SH-SY5Y (cell line): ENCODE measurements at regions not wholly inside any gene's neighbourhood (a gene's known extent, or its start where the extent isn't known, plus 50 kb on each side); places are given as distances from the start of the nearest gene placed in this dataset.

Experiments used
- GATA2 ChIP-seq: IDR thresholded peaks from 2 replicates; pipeline ENCODE4 v1.6.1; 2011; ENCODE audit warnings: mild to moderate bottlenecking, low read depth, low read length
- GATA3 ChIP-seq: IDR thresholded peaks from 2 replicates; pipeline ENCODE4 v1.6.1; 2011; ENCODE audit warnings: low read depth, mild to moderate bottlenecking, low read length, moderate library complexity

DNA sequence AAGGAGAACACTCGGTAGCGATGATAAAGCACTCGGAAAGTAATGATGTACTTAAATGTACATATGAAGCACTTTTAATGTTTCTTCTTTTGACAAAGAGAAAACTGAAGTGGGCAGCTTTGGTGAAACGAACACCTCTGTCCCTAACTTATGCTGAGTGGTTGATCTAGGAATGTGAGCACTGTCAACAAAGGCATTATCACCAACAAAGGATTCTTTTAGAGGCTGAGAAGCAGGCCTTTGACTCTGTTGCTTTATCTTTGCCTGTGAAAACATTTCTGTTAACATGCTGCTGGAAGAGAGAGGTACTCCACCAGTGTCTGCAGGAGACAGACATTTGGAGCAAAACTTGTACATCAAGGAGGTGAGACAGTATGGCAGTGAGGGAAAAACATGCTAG, 103.2 kb upstream of the VRK1 start:
- TF ChIP-seq GATA2 (no peak), GATA3 (no peak)
